Erythroblast (primary cell): ENCODE measurements at regions not wholly inside any gene's neighbourhood (a gene's known extent, or its start where the extent isn't known, plus 50 kb on each side); places are given as distances from the start of the nearest gene placed in this dataset.

ENCODE experiments used
- GATA1 ChIP-seq: IDR thresholded peaks from 2 replicates; pipeline ENCODE4 v1.6.1; 2011; ENCODE audit warnings: low read depth, mild to moderate bottlenecking, control low read depth, low read length, moderate library complexity
- POLR2A ChIP-seq: IDR thresholded peaks from 2 replicates; pipeline ENCODE4 v1.6.1; 2011; ENCODE audit warnings: mild to moderate bottlenecking, low read length

- TF ChIP-seq POLR2A = no peak
- no peak for TF ChIP-seq GATA1
These were observed 120.1 kb upstream of the MAX start for GRCh38 chr14:65222440-65222858.
